NCI-H1930 (cell line): ENCODE measurements at regions not wholly inside any gene's neighbourhood (a gene's known extent, or its start where the extent isn't known, plus 50 kb on each side); places are given as distances from the start of the nearest gene placed in this dataset.
A peak's percentile ranks its signal among the peaks of the same experiment; 100 is the strongest.
"Not testable (repeated sequence)": the region's sequence is repeated elsewhere in the genome, so short reads cannot be mapped to it uniquely, and the experiment has no call there.

ENCODE experiments used
- DNase-seq, 2 experiments: peaks; one replicate each; lab custom pipeline; 2025; lab: John Stamatoyannopoulos, UW

- DNase-seq: no peak
Measured at GRCh38 chr1:74943046-74943445, 191.1 kb upstream of the LHX8 start.

- no peak for DNase-seq
Measured at GRCh38 chr1:74946388-74946787, 187.8 kb upstream of the LHX8 start.

- not testable (repeated sequence) for DNase-seq
Measured at GRCh38 chr1:74949348-74949747, 184.8 kb upstream of the LHX8 start.

GRCh38 chr1:74951981-74952380 lies 182.2 kb upstream of the LHX8 start:
- DNase-seq: not testable (repeated sequence)

GRCh38 chr1:74952786-74953185 lies 181.4 kb upstream of the LHX8 start:
- no peak for DNase-seq

- no peak for DNase-seq
Measured at GRCh38 chr1:74953622-74954021, 180.6 kb upstream of the LHX8 start.

- DNase-seq: no peak
Measured at GRCh38 chr1:74963120-74963519, 171.1 kb upstream of the LHX8 start.

- peak; percentile 5 to 30 for DNase-seq
Measured at GRCh38 chr1:74964508-74965102, 169.6 kb upstream of the LHX8 start.

- DNase-seq: no peak
Measured at GRCh38 chr1:74969566-74970135, 164.5 kb upstream of the LHX8 start.

GRCh38 chr1:74971982-74972381 lies 162.2 kb upstream of the LHX8 start:
- DNase-seq: peak in 1 of 2 experiments; percentile 15

GRCh38 chr1:74976491-74976890 lies 157.7 kb upstream of the LHX8 start:
- no peak for DNase-seq

- DNase-seq: not testable (repeated sequence)
Measured at GRCh38 chr1:74992448-74992847, 141.7 kb upstream of the LHX8 start.

- no peak for DNase-seq
Measured at GRCh38 chr1:74995821-74996220, 138.4 kb upstream of the LHX8 start.

- no peak for DNase-seq
Measured at GRCh38 chr1:75010547-75010946, 123.6 kb upstream of the LHX8 start.

- DNase-seq: no peak
Measured at GRCh38 chr1:75014250-75014649, 119.9 kb upstream of the LHX8 start.

GRCh38 chr1:75023005-75023404 lies 111.2 kb upstream of the LHX8 start:
- DNase-seq: no peak

- no peak for DNase-seq
Measured at GRCh38 chr1:75034376-75034775, 99.8 kb upstream of the LHX8 start.

- DNase-seq: no peak
Measured at GRCh38 chr1:75035536-75035935, 98.7 kb upstream of the LHX8 start.

GRCh38 chr1:75053207-75053606 lies 81.0 kb upstream of the LHX8 start:
- DNase-seq: no peak

- no peak for DNase-seq
Measured at GRCh38 chr1:75058424-75058823, 75.8 kb upstream of the LHX8 start.

- DNase-seq: no peak
Measured at GRCh38 chr1:75062111-75062510, 72.1 kb upstream of the LHX8 start.

GRCh38 chr1:75067975-75068374 lies 66.2 kb upstream of the LHX8 start:
- no peak for DNase-seq

- no peak for DNase-seq
Measured at GRCh38 chr1:75074831-75075395, 59.3 kb upstream of the LHX8 start.
